WERI-Rb-1 (cell line): ENCODE measurements at regions not wholly inside any gene's neighbourhood (a gene's known extent, or its start where the extent isn't known, plus 50 kb on each side); places are given as distances from the start of the nearest gene placed in this dataset.
"Not testable (repeated sequence)": the region's sequence is repeated elsewhere in the genome, so short reads cannot be mapped to it uniquely, and the experiment has no call there.

ENCODE experiments used
- DNase-seq: peaks from one replicate; pipeline ENCODE4 v3.0.0-alpha.2; 2020
- H3K27ac ChIP-seq: fragments of 250-450 bp; sonication (Bioruptor Pico); 2 replicates; pipeline ENCODE4 v1.5.1; 2020; ENCODE audit warnings: mild to moderate bottlenecking, moderate library complexity
- H3K27me3 ChIP-seq: fragments of 250-450 bp; sonication (Bioruptor Pico); 2 replicates; pipeline ENCODE4 v1.5.1; 2021; ENCODE audit warnings: mild to moderate bottlenecking, low read depth, moderate library complexity; ENCODE audit not compliant: insufficient read depth, severe bottlenecking
- H3K36me3 ChIP-seq: fragments of 250-450 bp; sonication (Bioruptor Pico); 2 replicates; pipeline ENCODE4 v1.5.1; 2020; ENCODE audit warnings: mild to moderate bottlenecking, moderate library complexity
- H3K4me3 ChIP-seq: 2 replicates; pipeline ENCODE4 v1.5.1; 2011; ENCODE audit warnings: low read depth, mild to moderate bottlenecking, control low read depth, low read length
- H3K9me3 ChIP-seq: fragments of 250-450 bp; sonication (Bioruptor Pico); 2 replicates; pipeline ENCODE4 v1.5.1; 2021; ENCODE audit warnings: mild to moderate bottlenecking, moderate library complexity; ENCODE audit not compliant: severe bottlenecking
- CTCF ChIP-seq: IDR thresholded peaks from 2 replicates; pipeline ENCODE4 v1.5.1; 2011; ENCODE audit warnings: low read depth, mild to moderate bottlenecking, control low read depth, inconsistent platforms, low read length

GRCh38 chrX:108993909-108994308 lies 257.5 kb upstream of the IRS4 start:
- Histone ChIP-seq H3K36me3 (no peaks in the 10 kb centered on the region), H3K4me3 (no peak overlapping the region), H3K27ac (no peak overlapping the region), H3K9me3 (no peaks in the 10 kb centered on the region), H3K27me3 (peaks cover 28% of the 10 kb centered on the region)
- no peak for TF ChIP-seq CTCF
- DNase-seq, result no peak

- not testable (repeated sequence) for H3K27me3 ChIP-seq, H3K36me3 ChIP-seq, H3K27ac ChIP-seq, H3K4me3 ChIP-seq, DNase-seq, H3K9me3 ChIP-seq
Measured at GRCh38 chrX:108972899-108973298, 236.5 kb upstream of the IRS4 start.

- H3K27me3 ChIP-seq, result peaks cover 23% of the 10 kb centered on the region
- DNase-seq, result no peak
- H3K4me3 ChIP-seq, result no peak overlapping the region
- TF ChIP-seq CTCF, result no peak
- no peak overlapping the region for H3K27ac ChIP-seq
- H3K36me3 ChIP-seq, result no peaks in the 10 kb centered on the region
- H3K9me3 ChIP-seq, result no peaks in the 10 kb centered on the region
Measured at GRCh38 chrX:108947205-108947604, 210.8 kb upstream of the IRS4 start.

GRCh38 chrX:108946531-108946930 lies 210.2 kb upstream of the IRS4 start:
- Histone ChIP-seq H3K9me3 (no peaks in the 10 kb centered on the region), H3K27ac (no peak overlapping the region), H3K27me3 (peaks cover 17% of the 10 kb centered on the region), H3K36me3 (no peaks in the 10 kb centered on the region), H3K4me3 (no peak overlapping the region)
- DNase-seq, result no peak
- TF ChIP-seq CTCF, result no peak

GRCh38 chrX:108945883-108946523 lies 209.6 kb upstream of the IRS4 start:
- Histone ChIP-seq H3K27ac (no peak overlapping the region), H3K4me3 (no peak overlapping the region), H3K9me3 (no peaks in the 10 kb centered on the region), H3K36me3 (no peaks in the 10 kb centered on the region), H3K27me3 (peaks cover 17% of the 10 kb centered on the region)
- no peak for DNase-seq
- no peak for TF ChIP-seq CTCF

GRCh38 chrX:108914791-108915190 lies 178.4 kb upstream of the IRS4 start:
- Histone ChIP-seq H3K36me3 (no peaks in the 10 kb centered on the region), H3K9me3 (no peaks in the 10 kb centered on the region), H3K27me3 (peaks cover 7% of the 10 kb centered on the region), H3K27ac (no peak overlapping the region), H3K4me3 (no peak overlapping the region)
- no peak for DNase-seq
- TF ChIP-seq CTCF, result no peak

- not testable (repeated sequence) for H3K27me3 ChIP-seq, H3K36me3 ChIP-seq, DNase-seq
Measured at GRCh38 chrX:108903831-108904230, 167.5 kb upstream of the IRS4 start.

More at GRCh38 chrX:108903831-108904230, 167.5 kb upstream of the IRS4 start:
- not testable (repeated sequence) for H3K9me3 ChIP-seq, H3K27ac ChIP-seq, H3K4me3 ChIP-seq
